GDM1 (cell line): ENCODE measurements at regions not wholly inside any gene's neighbourhood (a gene's known extent, or its start where the extent isn't known, plus 50 kb on each side); places are given as distances from the start of the nearest gene placed in this dataset.

Experiments
- DNase-seq: peaks from one replicate; lab custom pipeline; 2025; lab: John Stamatoyannopoulos, UW

DNA sequence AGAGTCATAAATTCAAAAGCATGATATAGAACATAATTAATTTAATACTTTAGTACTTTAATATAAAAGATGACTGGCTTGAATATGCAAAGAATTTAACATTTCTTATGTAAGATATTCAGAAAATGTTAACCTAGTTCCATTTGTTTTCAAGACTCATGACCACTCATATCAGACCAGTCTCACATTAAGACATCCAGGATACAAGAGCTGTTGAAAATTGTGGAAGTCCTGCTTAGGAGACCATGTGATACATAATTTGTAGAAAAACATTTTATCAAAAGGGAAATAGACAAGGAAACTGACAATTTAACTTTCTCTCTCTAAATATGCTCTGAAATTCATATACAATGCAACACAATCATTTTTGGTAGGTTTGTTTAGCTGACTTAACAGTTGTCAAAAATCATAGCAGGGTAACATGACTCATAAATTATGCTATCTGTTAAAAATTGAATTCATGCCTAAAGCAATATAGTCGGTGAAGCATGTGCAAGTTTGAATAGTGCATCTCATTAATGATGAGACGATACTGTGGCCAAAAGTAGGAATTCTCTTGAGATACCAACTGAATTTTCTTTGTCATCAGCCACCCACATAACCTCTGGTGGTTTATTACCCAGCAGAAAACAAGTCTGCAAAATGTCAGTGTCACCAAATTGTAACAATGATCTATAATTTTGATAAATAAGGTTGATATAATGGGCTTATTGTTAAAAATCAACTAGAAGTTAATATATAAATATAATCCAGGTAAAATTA, 211.4 kb downstream of the GASK1B start:
- DNase-seq = no peak

DNA sequence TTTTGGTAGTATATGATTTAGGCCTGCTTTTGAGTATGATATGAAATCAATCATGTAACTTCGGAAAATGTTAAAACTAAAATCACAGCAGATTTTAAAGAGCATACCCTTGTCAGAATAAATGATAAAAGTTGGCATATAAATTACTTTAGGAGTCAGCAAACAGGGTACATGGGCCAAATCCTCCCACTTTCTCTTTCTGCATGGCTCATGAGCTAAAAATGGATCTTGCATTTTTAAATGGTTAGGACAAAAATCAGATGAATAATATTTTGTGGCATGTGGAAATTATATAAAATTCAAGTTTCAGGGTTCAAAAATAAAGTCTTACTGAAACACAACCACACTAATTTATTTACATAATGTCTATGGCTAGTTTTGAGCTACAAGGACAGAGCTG, 214.9 kb downstream of the GASK1B start:
- DNase-seq = no peak

DNA sequence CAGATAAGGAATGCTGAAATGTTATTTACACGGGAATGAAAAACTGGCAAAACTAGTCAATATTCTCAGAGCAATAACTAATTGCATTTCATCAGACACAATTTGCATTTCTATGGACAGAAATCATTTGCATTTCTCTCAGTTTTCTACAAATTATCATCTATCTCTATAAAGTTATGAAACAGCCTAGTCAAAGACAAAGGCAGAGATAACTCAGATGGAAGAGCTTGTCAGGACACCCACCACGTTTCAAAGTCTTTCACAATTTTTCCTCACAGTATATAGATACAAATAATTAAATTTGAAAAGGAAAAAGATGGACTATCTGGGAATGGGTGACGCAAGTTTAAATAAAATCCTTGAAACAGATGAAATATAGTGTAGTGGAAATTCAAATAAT, 230.8 kb downstream of the GASK1B start:
- no peak for DNase-seq

DNA sequence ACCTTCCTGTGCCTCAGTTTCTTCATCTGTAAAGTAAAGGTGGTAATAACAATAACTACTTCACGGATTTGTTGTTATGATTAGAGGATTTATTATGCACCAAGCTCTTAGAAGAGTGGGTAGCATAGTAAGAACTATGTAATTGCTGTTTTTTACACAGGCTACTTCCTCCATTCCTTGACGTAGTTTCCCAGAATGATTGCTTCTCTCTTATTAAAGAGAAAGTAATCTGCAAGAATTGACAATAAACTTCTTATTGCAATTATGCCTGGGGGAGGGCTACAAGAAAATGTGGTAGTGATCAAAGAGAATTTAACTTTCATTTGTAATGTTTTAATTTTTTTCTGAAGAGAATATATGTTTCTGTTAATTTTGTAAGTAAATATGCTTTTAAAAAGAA, 238.7 kb downstream of the GASK1B start:
- no peak for DNase-seq

DNA sequence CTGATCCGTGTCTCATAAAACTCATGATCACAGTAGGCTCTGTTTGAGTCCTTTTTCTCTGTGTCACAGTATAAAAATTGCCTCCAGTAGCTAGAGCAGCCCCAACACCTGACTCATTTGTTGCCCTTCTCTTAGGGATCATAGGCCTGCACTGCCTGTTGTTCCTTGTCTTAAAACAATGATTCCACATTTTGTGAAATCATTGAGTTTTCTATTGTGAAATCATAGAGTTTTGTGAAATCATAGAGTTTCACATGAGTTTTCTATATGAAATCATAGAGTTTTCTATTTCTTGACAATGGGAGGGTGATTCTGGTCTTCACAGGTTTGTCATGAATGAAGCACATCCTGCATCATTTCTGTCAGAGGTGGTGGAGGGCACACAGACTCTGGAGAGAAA, 239.9 kb downstream of the GASK1B start:
- no peak for DNase-seq

DNA sequence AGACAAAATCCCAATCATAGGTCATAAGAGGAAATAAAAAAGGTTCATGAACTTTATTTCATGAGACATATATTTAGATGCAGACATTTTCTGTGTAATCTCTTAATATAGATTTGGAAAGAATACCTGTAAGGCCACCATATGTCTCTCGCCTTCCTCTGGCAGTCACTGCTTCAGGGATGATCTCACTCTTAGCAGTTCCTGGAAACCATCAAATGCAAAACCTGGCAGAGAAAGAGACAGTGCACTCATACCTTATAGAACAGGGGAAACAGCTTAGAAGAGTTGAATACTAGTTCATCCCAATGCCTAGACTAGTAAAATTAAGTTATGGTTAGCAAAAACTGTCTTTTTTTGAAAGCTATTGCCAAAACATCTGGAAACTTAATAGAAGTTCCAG, 243.3 kb downstream of the GASK1B start:
- no peak for DNase-seq

DNA sequence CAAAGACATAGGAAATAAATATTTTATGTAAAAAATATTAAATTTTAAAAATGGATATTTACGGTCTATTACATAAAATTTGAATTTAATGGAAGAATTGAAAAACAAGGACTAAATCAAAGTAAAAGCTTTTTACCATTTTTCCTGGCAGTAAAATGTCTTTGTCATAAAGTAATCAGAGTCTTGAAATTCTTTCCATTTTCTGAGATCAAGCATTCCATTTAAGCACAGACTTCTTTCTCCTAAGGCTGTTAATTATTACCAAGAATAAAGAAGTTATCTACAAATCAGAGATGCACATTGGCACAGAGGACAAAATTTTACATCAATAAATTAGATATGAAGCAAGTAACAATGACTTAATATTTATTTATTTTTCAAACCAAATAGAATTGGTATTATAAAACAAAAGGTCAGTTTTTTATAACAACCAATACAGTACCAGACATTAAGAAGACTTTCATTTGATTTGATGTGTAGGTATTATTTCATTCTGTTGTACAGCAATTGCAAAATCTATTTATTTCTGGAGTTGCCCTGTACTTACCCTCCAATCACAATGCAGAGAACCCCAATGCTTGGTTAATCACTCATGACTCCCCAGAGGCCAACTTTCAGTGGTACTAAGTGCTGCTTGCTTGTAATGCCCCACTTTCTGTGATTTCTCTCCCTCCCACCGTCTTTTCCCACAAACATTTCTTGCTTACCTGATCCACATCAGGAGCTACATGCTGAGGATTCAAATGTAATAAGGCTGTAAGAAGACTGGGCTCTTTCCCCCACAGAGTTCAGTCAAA, 254.6 kb downstream of the GASK1B start:
- no peak for DNase-seq

DNA sequence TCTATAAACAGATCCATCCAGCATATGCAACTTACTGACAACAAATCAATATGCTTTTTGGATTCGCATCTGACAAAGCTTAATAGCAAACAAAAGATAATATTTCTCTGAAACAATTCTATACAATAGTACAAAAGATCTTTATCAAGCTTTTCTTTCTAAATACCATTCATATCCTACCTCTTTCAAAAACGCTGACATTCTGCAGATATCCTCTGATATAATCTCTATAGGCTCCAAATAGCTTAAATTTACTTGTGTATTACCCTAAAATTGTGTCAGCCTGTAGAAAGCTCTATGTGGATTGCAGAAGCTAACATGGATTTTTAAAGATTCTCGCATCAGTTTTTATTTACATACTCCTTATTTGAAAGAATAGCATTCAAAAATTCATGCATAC, 260.6 kb downstream of the GASK1B start:
- no peak for DNase-seq

DNA sequence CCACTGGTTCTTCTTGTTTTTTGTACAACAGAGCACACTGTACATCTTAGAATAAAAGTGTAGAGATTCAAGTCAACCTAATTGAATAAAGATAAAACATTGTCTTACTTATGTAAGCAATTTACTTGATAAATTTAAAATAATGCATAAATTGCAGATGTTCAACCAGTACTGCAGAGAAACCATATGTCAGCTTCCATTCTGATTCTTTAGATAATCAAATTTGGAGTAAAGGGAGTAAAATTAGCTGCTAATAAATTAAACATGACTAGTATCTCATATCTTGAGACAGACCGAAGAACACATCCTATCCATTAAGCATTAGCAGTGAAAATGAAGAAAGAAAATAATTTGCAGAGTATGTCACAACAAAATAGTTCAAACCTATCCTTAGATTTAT, 261.2 kb downstream of the GASK1B start:
- no peak for DNase-seq

DNA sequence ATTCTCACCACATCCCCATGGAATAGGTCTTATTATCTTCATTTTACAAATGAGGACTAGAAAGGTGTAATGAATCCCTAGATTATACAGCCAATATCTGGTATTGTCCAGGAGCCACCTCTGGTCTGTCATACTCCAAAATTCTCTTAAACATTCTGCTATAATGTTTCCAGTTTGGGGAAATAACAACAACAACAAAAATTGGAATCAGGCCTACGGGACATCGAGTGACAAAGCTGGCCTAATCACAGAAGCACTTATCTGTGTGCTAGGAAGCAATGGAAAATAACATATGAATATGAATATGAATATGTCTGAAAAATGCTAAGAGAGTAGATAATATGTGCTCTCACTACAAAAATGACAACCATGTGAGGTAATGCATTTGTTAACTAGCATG, 264.1 kb downstream of the GASK1B start:
- no peak for DNase-seq

DNA sequence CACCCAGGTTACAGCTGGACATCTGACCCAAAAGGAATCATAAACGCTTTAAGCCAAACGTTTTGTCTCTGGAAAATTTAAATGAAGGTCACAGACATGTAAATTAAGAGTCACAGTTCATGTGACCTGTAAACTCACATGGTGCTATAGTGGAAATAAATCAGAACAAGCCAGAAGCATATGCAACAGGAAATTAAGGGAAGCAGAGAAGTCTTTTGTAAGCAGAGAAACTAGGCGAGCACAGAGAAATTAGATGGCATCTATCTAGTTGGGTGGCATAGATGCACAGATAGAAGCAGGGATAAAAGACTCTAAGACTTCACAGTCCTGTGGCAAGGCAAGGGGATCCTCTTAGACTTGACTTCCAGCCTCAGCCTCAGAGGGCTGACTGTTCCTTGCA, 264.8 kb downstream of the GASK1B start:
- no peak for DNase-seq

DNA sequence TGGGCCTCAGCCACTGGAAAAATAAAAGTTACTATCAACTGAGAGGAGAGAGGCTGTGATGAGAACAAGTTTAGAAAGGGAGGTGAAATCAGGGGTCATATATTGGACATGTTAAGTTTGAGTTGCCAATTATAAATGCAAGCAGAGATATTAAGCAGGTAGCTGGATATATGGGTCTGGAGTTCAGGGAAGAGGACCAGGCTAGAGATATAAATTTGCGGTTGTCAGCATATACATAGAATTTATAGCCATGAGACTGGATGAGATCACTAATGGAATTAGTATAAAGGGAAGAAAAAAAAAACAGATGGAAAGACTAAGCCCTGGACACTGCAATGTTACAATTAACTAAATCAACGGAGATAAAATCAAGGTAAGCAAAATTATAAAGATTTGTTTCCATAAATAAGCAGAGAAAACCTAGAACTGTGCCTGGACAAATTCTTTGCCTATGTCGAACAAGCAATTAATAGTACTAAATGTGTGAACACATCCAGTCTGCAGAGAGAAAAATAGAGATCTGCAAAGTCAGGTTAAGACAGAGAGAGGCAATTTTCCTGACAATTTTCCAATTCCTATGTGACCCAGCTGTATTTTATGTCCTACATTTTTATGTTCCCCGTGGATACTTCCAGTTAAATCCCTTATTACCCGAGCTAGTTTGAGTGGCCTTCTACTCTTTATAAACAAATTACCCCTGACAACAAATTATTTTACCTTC, 265.4 kb downstream of the GASK1B start:
- no peak for DNase-seq

DNA sequence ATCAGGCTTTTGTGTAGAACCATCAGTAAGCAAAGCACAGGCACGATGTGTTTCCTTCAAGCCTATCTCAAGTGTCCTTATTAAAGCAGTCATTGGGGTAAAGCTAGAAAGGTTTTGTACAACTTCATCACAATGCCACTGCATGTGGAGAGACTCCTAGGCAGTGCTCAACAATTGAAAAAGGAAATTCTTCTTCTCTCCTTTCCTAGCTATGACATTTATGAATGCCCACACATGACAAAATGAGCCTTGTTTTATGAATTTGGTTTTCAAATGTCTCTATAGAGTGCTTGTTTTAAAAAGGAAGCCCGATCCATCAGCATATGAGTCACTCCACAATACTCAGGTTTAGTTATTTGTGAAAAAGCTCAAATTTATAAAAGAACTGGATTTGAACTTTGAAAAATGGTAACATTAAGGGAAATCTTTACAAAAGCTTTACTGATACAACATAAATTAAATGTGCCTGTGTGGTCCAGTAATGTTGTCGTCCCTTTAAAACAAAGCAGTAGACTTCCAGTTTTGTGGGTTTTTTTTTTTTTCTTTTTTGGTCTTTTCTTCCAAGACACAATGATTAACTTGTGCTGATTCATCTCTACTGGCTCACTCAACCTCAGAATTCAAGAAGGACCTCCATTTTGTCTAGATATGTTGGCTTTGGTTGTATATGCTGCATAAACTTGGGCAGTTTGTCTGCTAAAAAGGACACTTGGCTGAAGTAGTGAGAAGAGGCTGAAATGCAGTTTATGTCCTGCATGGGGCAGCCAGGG, 273.8 kb downstream of the GASK1B start:
- no peak for DNase-seq

DNA sequence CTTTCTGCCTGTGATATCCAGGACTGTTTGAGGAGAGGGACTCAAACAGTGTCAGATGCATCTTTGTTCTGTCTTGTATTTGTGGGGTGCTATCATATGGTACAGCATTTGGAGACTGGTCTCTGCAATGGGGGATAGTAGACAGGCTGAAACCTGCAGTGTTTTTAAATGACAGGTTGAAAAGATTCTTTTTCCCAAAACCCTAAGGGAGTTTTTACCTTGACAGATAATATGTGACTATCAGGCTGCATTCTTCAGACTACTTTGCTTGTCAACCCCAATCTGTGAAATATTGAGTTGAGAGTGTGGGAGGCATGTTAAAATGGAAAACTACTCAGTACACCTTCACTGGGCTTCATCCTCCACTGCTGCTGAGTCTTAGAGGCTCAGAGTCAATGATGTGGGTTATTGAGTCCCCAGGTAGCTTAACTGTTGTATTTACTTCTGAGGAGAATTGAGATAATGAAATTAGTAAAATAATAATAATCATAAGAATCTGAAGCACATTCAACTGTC, 274.9 kb downstream of the GASK1B start:
- no peak for DNase-seq

DNA sequence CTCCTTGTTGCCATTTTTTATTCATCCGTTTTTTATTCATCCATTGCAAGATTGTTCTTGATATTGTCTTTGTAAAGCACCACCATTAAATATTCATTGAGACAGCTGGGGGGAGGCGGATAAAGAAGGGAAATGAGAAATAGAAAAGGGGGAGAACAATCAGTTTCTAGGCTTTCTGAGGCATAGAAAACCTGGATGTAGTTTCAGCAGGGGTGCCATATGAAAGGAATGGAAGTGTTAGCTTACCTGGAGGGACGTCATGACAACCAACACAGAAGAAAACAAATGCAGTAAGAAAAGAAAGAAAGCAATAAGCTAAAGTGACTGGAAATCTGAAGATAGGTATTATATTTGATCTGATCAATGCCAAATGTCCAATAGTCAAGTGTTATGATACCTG, 276.1 kb downstream of the GASK1B start:
- DNase-seq = no peak

DNA sequence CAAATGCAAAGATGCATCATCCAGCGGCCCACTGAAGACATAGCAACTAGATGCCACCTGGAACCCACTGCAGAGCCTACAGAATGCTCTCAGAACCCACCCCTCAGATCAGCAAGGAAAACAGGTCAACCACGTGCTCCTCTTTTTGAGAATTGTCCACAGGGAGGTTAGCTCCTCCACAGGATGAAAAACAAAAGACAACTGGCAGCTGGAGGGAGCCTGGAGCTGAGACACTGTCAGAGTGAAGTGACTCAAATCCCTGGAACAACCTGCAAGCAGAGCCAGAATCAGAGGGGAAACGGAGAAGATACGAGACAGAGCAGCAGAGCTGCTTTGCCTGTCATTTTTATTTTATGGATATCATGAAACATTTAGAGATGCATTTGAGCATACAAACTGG, 277.6 kb downstream of the GASK1B start:
- DNase-seq = no peak

DNA sequence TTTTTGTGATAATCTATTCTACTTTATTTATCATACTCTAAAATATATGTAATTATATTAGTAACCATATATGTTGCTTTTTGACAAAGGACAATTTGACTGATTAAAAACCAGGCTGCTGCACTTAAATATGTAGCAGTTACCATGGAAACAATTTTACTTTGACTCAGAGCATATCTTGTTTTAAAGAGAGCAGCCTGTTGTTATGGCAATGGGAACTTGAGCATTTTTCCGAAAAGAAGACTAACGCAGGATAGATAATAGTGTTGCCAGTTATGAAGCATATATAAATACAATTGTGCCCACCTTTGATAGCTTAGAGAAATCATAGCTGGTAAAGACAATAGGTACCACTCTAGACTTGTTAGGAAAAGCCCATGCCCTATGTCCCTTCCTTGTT, 283.0 kb downstream of the GASK1B start:
- DNase-seq = no peak

DNA sequence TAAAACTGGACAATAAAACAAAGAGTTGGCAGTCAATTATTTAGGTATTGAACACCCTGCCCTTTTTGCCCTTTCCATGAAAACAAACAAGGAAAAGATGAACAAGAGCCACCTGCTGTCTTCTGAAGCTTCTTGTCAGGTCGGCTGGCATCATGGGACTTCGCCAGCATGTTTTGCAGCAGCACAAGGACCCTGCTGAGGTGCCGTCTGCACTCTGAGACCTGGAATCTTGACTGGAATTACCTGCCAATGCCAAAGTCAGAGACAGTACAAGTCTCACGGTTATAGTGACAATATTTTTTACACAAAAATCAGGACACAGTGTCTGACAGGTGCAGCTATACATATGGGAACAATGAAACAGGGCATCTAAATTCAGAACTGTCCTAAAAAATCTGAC, 284.5 kb downstream of the GASK1B start:
- no peak for DNase-seq

DNA sequence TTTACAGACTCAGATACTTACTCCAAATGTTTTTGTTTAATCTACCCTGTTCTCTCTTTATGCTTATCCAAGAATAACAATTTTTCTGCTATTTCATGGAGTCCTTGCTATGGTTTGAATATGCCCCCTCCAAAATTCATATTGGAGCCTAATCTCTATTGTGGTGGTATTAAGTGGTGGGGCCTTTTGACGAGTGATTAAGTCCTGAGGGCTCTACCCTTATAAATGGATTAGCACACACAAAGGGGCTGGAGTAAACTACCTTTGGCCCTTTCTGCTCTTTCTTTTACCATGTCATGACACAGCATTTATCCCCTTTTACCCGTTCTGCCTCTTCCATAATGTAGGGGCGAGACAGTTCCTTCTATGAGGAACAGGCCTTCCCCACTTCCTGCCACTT, 285.5 kb downstream of the GASK1B start:
- no peak for DNase-seq

DNA sequence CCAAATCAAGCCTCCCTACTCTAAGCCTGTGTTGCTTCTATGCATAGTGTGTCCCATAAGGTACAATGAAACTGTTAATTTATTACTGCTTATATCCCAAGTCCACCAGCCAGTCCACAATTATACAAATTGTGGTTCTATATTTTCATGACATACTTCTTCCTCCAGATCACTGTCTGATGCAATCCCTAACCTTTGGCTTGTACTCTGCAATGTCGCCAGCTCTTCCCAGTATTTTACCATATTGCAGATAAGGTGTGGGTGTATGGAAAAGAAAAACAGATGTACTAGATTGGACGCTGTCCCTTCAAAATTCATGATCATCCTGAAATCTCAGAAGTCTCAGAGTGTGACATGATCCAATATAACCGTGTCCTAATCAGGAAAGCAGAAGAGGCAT, 286.2 kb downstream of the GASK1B start:
- no peak for DNase-seq

DNA sequence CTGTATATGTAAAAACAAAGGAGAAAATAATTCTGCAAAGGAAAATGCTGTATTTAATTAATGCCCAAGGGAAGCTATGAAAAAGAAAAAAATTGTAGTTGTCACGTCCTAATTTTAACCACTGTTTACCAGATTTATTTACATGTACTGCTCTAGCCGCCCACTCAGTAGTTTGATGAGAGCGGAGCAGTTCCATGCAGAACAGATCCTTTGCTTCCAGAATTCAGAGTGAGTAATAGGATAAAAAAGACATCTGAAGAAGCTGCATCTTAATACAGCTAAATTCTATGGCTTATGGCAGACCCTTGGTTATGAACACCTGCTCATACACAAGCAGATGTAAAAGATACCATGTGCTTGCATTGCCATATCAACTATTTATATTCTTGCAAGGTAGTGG, 287.0 kb downstream of the GASK1B start:
- no peak for DNase-seq

DNA sequence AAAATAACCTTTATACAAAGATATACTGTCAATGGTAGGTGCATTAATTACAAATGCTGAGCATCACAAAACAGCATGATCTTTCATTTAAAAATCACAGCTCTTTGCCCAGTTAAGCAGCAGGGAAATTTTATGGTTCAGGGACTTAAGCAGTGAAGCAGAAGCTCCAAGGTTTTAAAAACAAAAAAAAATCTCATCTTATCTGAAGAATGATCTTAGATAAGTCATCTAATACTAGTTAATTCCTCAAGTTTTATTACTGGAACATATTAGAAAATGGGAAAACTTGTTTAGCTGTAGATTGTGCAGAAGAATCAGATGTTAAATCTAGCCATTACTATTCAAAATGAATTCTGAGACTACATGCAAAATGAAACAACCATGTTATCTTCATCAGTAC, 289.9 kb downstream of the GASK1B start:
- DNase-seq = no peak
